Liver (tissue), 8 donors: ENCODE measurements at regions not wholly inside any gene's neighbourhood (a gene's known extent, or its start where the extent isn't known, plus 50 kb on each side); places are given as distances from the start of the nearest gene placed in this dataset.

Experiments
- DNase-seq: peaks from one replicate; pipeline ENCODE4 v3.0.0-alpha.2; 2017; ENCODE audit warnings: low spot score
- H3K27ac ChIP-seq, 2 donors: one replicate each; pipeline ENCODE4 v1.7.0; 2013; ENCODE audit warnings: inconsistent platforms in 2 of 2, low read length in 2 of 2, control low read depth in 1 of 2, low read depth in 1 of 2, mild to moderate bottlenecking in 1 of 2
- H3K27me3 ChIP-seq, 4 donors: one replicate each; pipeline versions ENCODE4 v1.6.1 to v1.7.0; 2013; ENCODE audit warnings: low read length in 3 of 4, inconsistent platforms in 1 of 4, mild to moderate bottlenecking in 1 of 4, moderate library complexity in 1 of 4; ENCODE audit not compliant: control insufficient read depth in 4 of 4, insufficient read depth in 4 of 4
- H3K36me3 ChIP-seq, 4 donors: one replicate each; pipeline versions ENCODE4 v1.6.1 to v1.7.0; 2013; ENCODE audit warnings: low read length in 3 of 4, mild to moderate bottlenecking in 3 of 4, low read depth in 1 of 4, moderate library complexity in 1 of 4; ENCODE audit not compliant: control insufficient read depth in 4 of 4, insufficient read depth in 3 of 4
- H3K4me1 ChIP-seq, 4 donors: one replicate each; pipeline versions ENCODE4 v1.6.1 to v1.7.0; 2013; ENCODE audit warnings: low read length in 3 of 4, mild to moderate bottlenecking in 3 of 4, moderate library complexity in 1 of 4; ENCODE audit not compliant: control insufficient read depth in 4 of 4, insufficient read depth in 4 of 4
- H3K4me3 ChIP-seq, 3 donors: one replicate each; pipeline versions ENCODE4 v1.6.1 to v1.7.0; 2013; ENCODE audit warnings: low read length in 3 of 3, control low read depth in 1 of 3, low read depth in 1 of 3, mild to moderate bottlenecking in 1 of 3
- H3K9ac ChIP-seq, 2 donors: one replicate each; pipeline ENCODE4 v1.7.0; 2013; ENCODE audit warnings: low read length in 2 of 2, mild to moderate bottlenecking in 2 of 2, moderate library complexity in 2 of 2, control low read depth in 1 of 2, low read depth in 1 of 2
- H3K9me3 ChIP-seq, 4 donors: one replicate each; pipeline versions ENCODE4 v1.6.1 to v1.7.0; 2013; ENCODE audit warnings: low read length in 3 of 4; ENCODE audit not compliant: control insufficient read depth in 4 of 4
- CTCF ChIP-seq: fragments of 150-350 bp; IDR thresholded peaks from 2 replicates; pipeline ENCODE4 v1.5.1; 2017; ENCODE audit warnings: improper control_type of control experiment, low read depth, low read length; ENCODE audit not compliant: missing input control
- FOXA1 ChIP-seq: IDR thresholded peaks from 2 replicates; pipeline ENCODE4 v1.6.1; 2016; ENCODE audit warnings: antibody characterized with exemption
- FOXA2 ChIP-seq: IDR thresholded peaks from 2 replicates; pipeline ENCODE4 v1.6.1; 2016; ENCODE audit warnings: antibody characterized with exemption
- HNF4A ChIP-seq, 2 donors: conservative IDR thresholded peaks; 2 replicates each; pipeline ENCODE4 v1.6.1; 2016; ENCODE audit warnings: antibody characterized with exemption in 2 of 2, mild to moderate bottlenecking in 2 of 2
- HNF4G ChIP-seq: IDR thresholded peaks from 2 replicates; pipeline ENCODE4 v1.6.1; 2016; ENCODE audit warnings: antibody characterized with exemption
- REST ChIP-seq: IDR thresholded peaks from 2 replicates; pipeline ENCODE4 v1.6.1; 2016; ENCODE audit warnings: antibody characterized with exemption, mild to moderate bottlenecking
- SP1 ChIP-seq: IDR thresholded peaks from 2 replicates; pipeline ENCODE4 v1.6.1; 2018; ENCODE audit warnings: antibody characterized with exemption, mild to moderate bottlenecking
- TAF1 ChIP-seq: conservative IDR thresholded peaks from 2 replicates; pipeline ENCODE4 v1.6.1; 2016; ENCODE audit warnings: antibody characterized with exemption, mild to moderate bottlenecking
- YY1 ChIP-seq: IDR thresholded peaks from 2 replicates; pipeline ENCODE4 v1.6.1; 2016; ENCODE audit warnings: antibody characterized with exemption, mild to moderate bottlenecking
- ZBTB33 ChIP-seq: IDR thresholded peaks from 2 replicates; pipeline ENCODE4 v1.6.1; 2016; ENCODE audit warnings: antibody characterized with exemption
- WGBS: extraction: QIAGEN DNeasy Blood & Tissue Kit; methylation state at CpG from one replicate; pipeline ENCODE4 v1.1.7; 2013; 5-methylcytosine and 5-hydroxymethylcytosine counted together
- donor health status: healthy.
- donor health status: healthy.
- donor health status: healthy.
- donor health status: healthy.
- donor health status: healthy.

DNA sequence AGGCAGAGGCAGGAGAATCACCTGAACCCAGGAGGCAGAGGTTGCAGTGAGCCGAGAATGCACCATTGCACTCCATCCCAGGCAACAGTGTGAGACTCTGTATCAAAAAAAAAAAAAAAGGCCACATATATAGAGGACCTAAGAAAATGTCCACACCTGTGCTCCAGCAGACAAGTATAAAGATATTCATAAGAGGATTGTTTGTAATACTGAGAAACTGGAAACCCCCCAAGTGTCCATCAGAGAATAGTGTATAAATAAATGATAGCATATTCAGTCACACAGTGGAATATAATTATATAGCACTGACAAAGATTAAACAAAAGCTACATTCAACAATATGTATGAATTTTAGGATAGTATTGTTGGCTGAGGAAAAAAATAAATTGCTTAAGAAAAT lies 1050.6 kb downstream of the GRM8 start:
- no peaks in the 10 kb centered on the region for H3K36me3 ChIP-seq
- no peak overlapping the region for H3K27ac ChIP-seq
- H3K4me1 ChIP-seq = no peaks in the 10 kb centered on the region
- no peaks in the 10 kb centered on the region for H3K27me3 ChIP-seq
- no peak for DNase-seq
- no peak overlapping the region for H3K9ac ChIP-seq
- H3K4me3 ChIP-seq = no peak overlapping the region
- 74% methylated on average over 1 of the region's 1 CpG for WGBS
- no peaks in the 10 kb centered on the region for H3K9me3 ChIP-seq
- TF ChIP-seq REST (no peak), TAF1 (no peak), CTCF (no peak), FOXA1 (no peak)

- Histone ChIP-seq H3K4me1 (no peaks in the 10 kb centered on the region), H3K9ac (no peak overlapping the region), H3K36me3 (no peaks in the 10 kb centered on the region), H3K27ac (no peak overlapping the region), H3K27me3 (no peaks in the 10 kb centered on the region), H3K4me3 (no peak overlapping the region), H3K9me3 (no peaks in the 10 kb centered on the region)
- no peak for DNase-seq
- TF ChIP-seq ZBTB33 = no peak
- no peak for TF ChIP-seq HNF4G
- no peak for TF ChIP-seq YY1
- 68% methylated on average over 7 of the region's 7 CpGs for WGBS
These were observed 1066.7 kb downstream of the GRM8 start for GRCh38 chr7:126185959-126186580.

DNA sequence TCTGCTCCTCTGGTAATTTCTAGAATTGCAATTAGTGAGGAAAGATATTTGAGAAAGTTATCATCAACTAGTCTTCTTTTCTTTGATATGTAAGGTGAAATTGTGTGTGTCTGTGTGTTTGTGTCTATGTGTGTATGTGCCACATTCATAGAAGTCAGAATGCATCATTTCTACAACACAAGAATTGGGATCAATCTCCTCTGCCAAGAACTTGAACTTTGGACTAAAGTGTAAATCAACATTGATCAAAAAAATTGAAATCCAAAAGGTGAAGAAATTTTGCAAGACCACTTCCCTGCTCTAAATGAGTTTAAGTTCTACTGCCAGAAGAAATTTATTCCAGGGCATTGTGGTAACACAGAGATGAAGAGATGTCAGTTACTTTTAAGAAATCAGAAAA lies 1072.8 kb downstream of the GRM8 start:
- Histone ChIP-seq H3K9ac (no peak overlapping the region), H3K4me1 (peaks cover 0 to 14% (median 10%) of the 10 kb centered on the region in 4 donors), H3K27ac (no peak overlapping the region), H3K36me3 (no peaks in the 10 kb centered on the region), H3K9me3 (no peaks in the 10 kb centered on the region), H3K4me3 (no peak overlapping the region), H3K27me3 (no peaks in the 10 kb centered on the region)
- no peak for DNase-seq
- TF ChIP-seq HNF4A (conservative IDR thresholded peaks at IDR 0.05) (peak; percentile 45 to 81), SP1 (peak; percentile 23), HNF4G (peak; percentile 33), FOXA2 (no peak)
